ENCODE measurements at regions not wholly inside any gene's neighbourhood (a gene's known extent, or its start where the extent isn't known, plus 50 kb on each side); places are given as distances from the start of the nearest gene placed in this dataset.

GRCh38 chr2:64227603-64228125 is 83.4 kb upstream of the PELI1 start:
- TF ChIP-seq EZH2 (optimal IDR thresholded peaks at IDR 0.05; ENCODE audit: low read depth, low read length) = no peak
- no peak for TF ChIP-seq EZH2phosphoT487 (IDR thresholded peaks at IDR 0.05; ENCODE audit: low read length)
